K562 (cell line): ENCODE measurements at regions not wholly inside any gene's neighbourhood (a gene's known extent, or its start where the extent isn't known, plus 50 kb on each side); places are given as distances from the start of the nearest gene placed in this dataset.

Experiments
- AFF4 ChIP-seq: sonication (generic); formaldehyde crosslinking; IDR thresholded peaks from 2 replicates; pipeline ENCODE4 v1.8.0; 2023; ENCODE audit warnings: mild to moderate bottlenecking, missing genetic modification reagents
- CTCF ChIP-seq, 3 experiments: IDR thresholded peaks in 2 of 3; conservative IDR thresholded peaks in 1 of 3; 2 replicates each; pipeline ENCODE4 v1.5.1; 2011 to 2012; ENCODE audit warnings: low read length in 3 of 3, mild to moderate bottlenecking in 3 of 3, control low read depth in 2 of 3, improper control_type of control experiment in 1 of 3, inconsistent platforms in 1 of 3, low read depth in 1 of 3, mixed read lengths in 1 of 3, moderate library complexity in 1 of 3; ENCODE audit not compliant: insufficient read depth in 2 of 3
- ERF ChIP-seq: fragments of 450-650 bp; formaldehyde crosslinking; IDR thresholded peaks from 2 replicates; pipeline ENCODE4 v1.4.0; 2020; ENCODE audit warnings: mild to moderate bottlenecking, mixed read lengths
- FOXK2 ChIP-seq, 2 experiments: fragments of 450-650 bp; IDR thresholded peaks in 1 of 2; conservative IDR thresholded peaks in 1 of 2; 2 replicates each; pipeline ENCODE4 v1.6.1; 2016; ENCODE audit warnings: low read depth in 2 of 2, mild to moderate bottlenecking in 1 of 2
- GTF3C2 ChIP-seq: IDR thresholded peaks from 3 replicates; pipeline ENCODE4 v1.6.1; 2011; ENCODE audit warnings: borderline replicate concordance, mild to moderate bottlenecking, moderate library complexity; ENCODE audit not compliant: insufficient read length; ENCODE audit errors: extremely low read depth
- HMG20B ChIP-seq: fragments of 250-450 bp; sonication (Bioruptor Pico); IDR thresholded peaks from 2 replicates; pipeline ENCODE4 v1.5.0; 2021; ENCODE audit warnings: mild to moderate bottlenecking
- PCBP1 ChIP-seq: fragments of 200-400 bp; formaldehyde crosslinking; IDR thresholded peaks from 2 replicates; pipeline ENCODE4 v1.6.1; 2018; ENCODE audit warnings: mild to moderate bottlenecking, low read depth, low read length; ENCODE audit not compliant: poor library complexity, severe bottlenecking
- POU5F1 ChIP-seq: fragments of 150-350 bp; IDR thresholded peaks from 2 replicates; pipeline ENCODE4 v1.6.1; 2014; ENCODE audit warnings: borderline replicate concordance, low read length, low read depth, mild to moderate bottlenecking; ENCODE audit not compliant: partially characterized antibody
- RFX7 ChIP-seq: fragments of 250-450 bp; sonication (Bioruptor Pico); IDR thresholded peaks from 2 replicates; pipeline ENCODE4 v1.5.1; 2021; ENCODE audit warnings: mild to moderate bottlenecking
- SNIP1 ChIP-seq: fragments of 450-650 bp; IDR thresholded peaks from 2 replicates; pipeline ENCODE4 v1.7.1; 2017; ENCODE audit warnings: low read depth, mild to moderate bottlenecking
- XRCC4 ChIP-seq: IDR thresholded peaks from one replicate; pipeline ENCODE4 v1.6.1; 2011; ENCODE audit not compliant: insufficient read depth, insufficient read length; ENCODE audit errors: extremely low read depth
- ZNF717 ChIP-seq: fragments of 250-450 bp; sonication (Bioruptor Pico); IDR thresholded peaks from 2 replicates; pipeline ENCODE4 v1.5.0; 2021
- ZNF766 ChIP-seq: fragments of 200-800 bp; sonication (Bioruptor generic); conservative IDR thresholded peaks from 2 replicates; pipeline ENCODE4 v1.6.1; 2016; ENCODE audit warnings: missing genetic modification characterization, missing compliant biosample characterization

- TF ChIP-seq POU5F1: no peak
- TF ChIP-seq CTCF (IDR thresholded peaks at IDR 0.05 in 2 of 3, conservative IDR thresholded peaks at IDR 0.05 in 1 of 3; ENCODE audit: insufficient read depth in 2 of 3, low read depth in 1 of 3, low read length in 3 of 3): no peak
- TF ChIP-seq PCBP1: no peak
- TF ChIP-seq XRCC4: no peak
- no peak for TF ChIP-seq AFF4 (CRISPR knock-in tag)
- no peak for TF ChIP-seq ZNF766 (CRISPR knock-in tag)
- no peak for TF ChIP-seq GTF3C2
- no peak for TF ChIP-seq FOXK2 (conservative IDR thresholded peaks at IDR 0.05 in 1 of 2, IDR thresholded peaks at IDR 0.05 in 1 of 2; ENCODE audit: low read depth in 2 of 2)
- TF ChIP-seq HMG20B: no peak
- no peak for TF ChIP-seq ERF (CRISPR knock-in tag)
- no peak for TF ChIP-seq SNIP1
- TF ChIP-seq RFX7: no peak
- no peak for TF ChIP-seq ZNF717
Observed at GRCh38 chr22:22799561-22799960, 88.1 kb upstream of the IGLL5 start.
